ENCODE measurements at regions not wholly inside any gene's neighbourhood (a gene's known extent, or its start where the extent isn't known, plus 50 kb on each side); places are given as distances from the start of the nearest gene placed in this dataset.

DNA sequence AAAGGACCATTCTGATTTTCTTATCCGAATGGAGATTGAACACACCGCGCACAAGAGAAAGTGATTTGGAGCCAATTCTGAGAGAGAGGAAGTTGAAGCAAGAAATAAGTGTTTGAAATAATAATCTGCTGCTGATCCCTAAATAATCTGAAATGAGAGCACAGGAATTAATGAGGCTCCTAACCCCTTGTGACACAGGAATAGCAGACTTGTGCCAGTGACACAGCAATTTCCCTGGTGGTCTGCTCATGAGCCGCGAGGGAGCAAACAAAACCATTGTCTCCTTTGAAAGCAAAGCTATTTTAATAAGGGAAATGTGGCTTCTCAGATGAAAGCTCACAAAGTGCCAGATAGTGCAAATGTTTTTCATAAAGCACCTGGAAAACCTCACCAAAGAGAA, 936.1 kb upstream of the WWC1 start:
- no peak for DNase-seq
- H3K9me3 ChIP-seq (replicated peaks in 1 of 2; ENCODE audit: control insufficient read depth in 1 of 2, insufficient read depth in 1 of 2, low read length in 2 of 2), result no peaks in the 10 kb centered on the region
- TF ChIP-seq, protein P1, sequence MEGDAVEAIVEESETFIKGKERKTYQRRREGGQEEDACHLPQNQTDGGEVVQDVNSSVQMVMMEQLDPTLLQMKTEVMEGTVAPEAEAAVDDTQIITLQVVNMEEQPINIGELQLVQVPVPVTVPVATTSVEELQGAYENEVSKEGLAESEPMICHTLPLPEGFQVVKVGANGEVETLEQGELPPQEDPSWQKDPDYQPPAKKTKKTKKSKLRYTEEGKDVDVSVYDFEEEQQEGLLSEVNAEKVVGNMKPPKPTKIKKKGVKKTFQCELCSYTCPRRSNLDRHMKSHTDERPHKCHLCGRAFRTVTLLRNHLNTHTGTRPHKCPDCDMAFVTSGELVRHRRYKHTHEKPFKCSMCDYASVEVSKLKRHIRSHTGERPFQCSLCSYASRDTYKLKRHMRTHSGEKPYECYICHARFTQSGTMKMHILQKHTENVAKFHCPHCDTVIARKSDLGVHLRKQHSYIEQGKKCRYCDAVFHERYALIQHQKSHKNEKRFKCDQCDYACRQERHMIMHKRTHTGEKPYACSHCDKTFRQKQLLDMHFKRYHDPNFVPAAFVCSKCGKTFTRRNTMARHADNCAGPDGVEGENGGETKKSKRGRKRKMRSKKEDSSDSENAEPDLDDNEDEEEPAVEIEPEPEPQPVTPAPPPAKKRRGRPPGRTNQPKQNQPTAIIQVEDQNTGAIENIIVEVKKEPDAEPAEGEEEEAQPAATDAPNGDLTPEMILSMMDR (IDR thresholded peaks at IDR 0.05), result no peak
- Mint-ChIP-seq H3K9me3 (peaks cover 0 to 2% (median 2%) of the 10 kb centered on the region in 7 donors), H3K4me3 (no peak overlapping the region), H3K36me3 (no peaks in the 10 kb centered on the region), H3K27ac (no peak overlapping the region), H3K4me1 (no peaks in the 10 kb centered on the region), H3K27me3 (ENCODE audit: low read depth in 3 of 3) (no peaks in the 10 kb centered on the region)
- H3K4me2 ChIP-seq (replicated peaks; ENCODE audit: extremely low read depth, low read length, poor library complexity, severe bottlenecking), result no peak overlapping the region
- no peaks in the 10 kb centered on the region for H3K27me3 ChIP-seq (ENCODE audit: control insufficient read depth in 2 of 2, insufficient read depth in 2 of 2, low read length in 2 of 2)
- H2AFZ ChIP-seq (ENCODE audit: insufficient read depth, low read depth, low read length, poor library complexity, severe bottlenecking), result no peak overlapping the region
- H3K79me2 ChIP-seq (ENCODE audit: insufficient read depth, low read length), result no peaks in the 10 kb centered on the region
- intact Hi-C loops (cut with micrococcal nuclease), result no loop called here
- 89% methylated on average over 3 of the region's 5 CpGs for WGBS (ENCODE audit: insufficient coverage)
- no peak overlapping the region for H3K27ac ChIP-seq (ENCODE audit: low read depth in 1 of 2, low read length in 2 of 2)
- H3K9ac ChIP-seq (ENCODE audit: insufficient read depth, low read length, poor library complexity, severe bottlenecking), result no peak overlapping the region
- no peak overlapping the region for H3K4me3 ChIP-seq (replicated peaks in 1 of 3; ENCODE audit: low read depth in 2 of 3, low read length in 3 of 3)
- no peaks in the 10 kb centered on the region for H4K20me1 ChIP-seq (ENCODE audit: insufficient read depth, low read length)
- H3K36me3 ChIP-seq (replicated peaks in 1 of 2; ENCODE audit: control insufficient read depth in 1 of 2, insufficient read depth in 2 of 2, low read length in 2 of 2), result no peaks in the 10 kb centered on the region
- H3K4me1 ChIP-seq (ENCODE audit: control insufficient read depth in 1 of 2, insufficient read depth in 2 of 2, low read length in 2 of 2), result no peaks in the 10 kb centered on the region

DNA sequence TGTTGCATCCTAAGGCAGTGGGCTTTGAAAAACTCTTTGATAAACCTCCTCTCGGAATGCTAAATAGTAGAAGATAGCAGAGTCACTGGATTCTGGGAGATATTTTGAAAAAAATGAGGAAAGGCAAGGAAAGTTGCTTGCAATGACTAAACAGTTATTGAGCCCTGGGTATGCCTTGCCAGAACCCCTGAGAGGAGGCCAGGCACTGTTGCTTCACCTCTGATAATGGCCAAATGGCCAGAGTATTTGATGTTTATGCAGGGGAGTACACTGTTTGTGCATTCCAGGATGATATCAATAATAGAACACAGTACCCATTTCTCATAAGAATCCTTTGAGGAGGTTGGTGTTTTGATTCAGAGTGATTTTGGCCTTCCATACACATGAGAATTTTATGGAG, 935.1 kb upstream of the WWC1 start:
- Histone ChIP-seq H2AFZ (ENCODE audit: insufficient read depth, low read depth, low read length, poor library complexity, severe bottlenecking) (no peak overlapping the region), H3K79me2 (ENCODE audit: insufficient read depth, low read length) (no peaks in the 10 kb centered on the region), H3K9ac (ENCODE audit: insufficient read depth, low read length, poor library complexity, severe bottlenecking) (no peak overlapping the region), H3K27ac (ENCODE audit: low read depth in 1 of 2, low read length in 2 of 2) (no peak overlapping the region), H3K9me3 (replicated peaks in 1 of 2; ENCODE audit: control insufficient read depth in 1 of 2, insufficient read depth in 1 of 2, low read length in 2 of 2) (no peaks in the 10 kb centered on the region), H3K4me3 (replicated peaks in 1 of 3; ENCODE audit: low read depth in 2 of 3, low read length in 3 of 3) (no peak overlapping the region), H3K36me3 (replicated peaks in 1 of 2; ENCODE audit: control insufficient read depth in 1 of 2, insufficient read depth in 2 of 2, low read length in 2 of 2) (no peaks in the 10 kb centered on the region), H3K4me1 (ENCODE audit: control insufficient read depth in 1 of 2, insufficient read depth in 2 of 2, low read length in 2 of 2) (no peaks in the 10 kb centered on the region), H3K27me3 (ENCODE audit: control insufficient read depth in 2 of 2, insufficient read depth in 2 of 2, low read length in 2 of 2) (no peaks in the 10 kb centered on the region), H4K20me1 (ENCODE audit: insufficient read depth, low read length) (no peaks in the 10 kb centered on the region), H3K4me2 (replicated peaks; ENCODE audit: extremely low read depth, low read length, poor library complexity, severe bottlenecking) (no peak overlapping the region)
- Mint-ChIP-seq H3K27me3 (ENCODE audit: low read depth in 3 of 3) (no peaks in the 10 kb centered on the region), H3K36me3 (no peaks in the 10 kb centered on the region), H3K4me1 (no peaks in the 10 kb centered on the region), H3K4me3 (no peak overlapping the region), H3K9me3 (peaks cover 0 to 2% (median 2%) of the 10 kb centered on the region in 7 donors), H3K27ac (no peak overlapping the region)
- 67% methylated on average over 1 of the region's 1 CpG for WGBS (ENCODE audit: insufficient coverage)
- no peak for DNase-seq
- intact Hi-C loops (cut with micrococcal nuclease), result no loop called here
- TF ChIP-seq, protein P1 (IDR thresholded peaks at IDR 0.05), result no peak

All from CD14-positive monocyte (primary cell).